Fibroblast of lung (primary cell): ENCODE measurements at regions not wholly inside any gene's neighbourhood (a gene's known extent, or its start where the extent isn't known, plus 50 kb on each side); places are given as distances from the start of the nearest gene placed in this dataset.

Source experiments
- DNase-seq, 2 donors: peaks; one replicate each; pipeline versions ENCODE4 v3.0.0 to v3.0.0-alpha.2; 2010; ENCODE audit warnings: low read depth in 2 of 2
- H2AFZ ChIP-seq: 2 replicates; pipeline ENCODE4 v1.5.1; 2012; ENCODE audit warnings: low read length, control low read depth, inconsistent platforms
- H3K27ac ChIP-seq: 2 replicates; pipeline ENCODE4 v1.5.1; 2011; ENCODE audit warnings: low read length, control low read depth; ENCODE audit not compliant: insufficient read depth
- H3K27me3 ChIP-seq: 2 replicates; pipeline ENCODE4 v1.5.1; 2011; ENCODE audit warnings: mild to moderate bottlenecking, low read length; ENCODE audit not compliant: control insufficient read depth, insufficient read depth
- H3K36me3 ChIP-seq: 2 replicates; pipeline ENCODE4 v1.5.1; 2011; ENCODE audit warnings: low read length; ENCODE audit not compliant: control insufficient read depth, insufficient read depth
- H3K4me1 ChIP-seq: 2 replicates; pipeline ENCODE4 v1.5.1; 2011; ENCODE audit warnings: low read length; ENCODE audit not compliant: control insufficient read depth, insufficient read depth; ENCODE audit errors: extremely low read depth
- H3K4me2 ChIP-seq: 2 replicates; pipeline ENCODE4 v1.5.1; 2011; ENCODE audit warnings: low read length, control low read depth; ENCODE audit not compliant: insufficient read depth; ENCODE audit errors: extremely low read depth
- H3K4me3 ChIP-seq, 4 experiments: fragments of 200-600 bp in 1 of 4; sonication (generic) in 1 of 4; replicated peaks in 1 of 4; 2 replicates each; pipeline ENCODE4 v1.5.1; 2011 to 2016; ENCODE audit warnings: low read length in 4 of 4, low read depth in 3 of 4, mild to moderate bottlenecking in 3 of 4, control low read depth in 2 of 4, inconsistent platforms in 1 of 4, mixed read lengths in 1 of 4; ENCODE audit not compliant: insufficient read depth in 1 of 4; ENCODE audit errors: control extremely low read depth in 1 of 4
- H3K79me2 ChIP-seq: 2 replicates; pipeline ENCODE4 v1.5.1; 2012; ENCODE audit warnings: mild to moderate bottlenecking, low read length, inconsistent platforms; ENCODE audit not compliant: control insufficient read depth, insufficient read depth
- H3K9ac ChIP-seq: 2 replicates; pipeline ENCODE4 v1.5.1; 2011; ENCODE audit warnings: mild to moderate bottlenecking, low read length, control low read depth; ENCODE audit not compliant: insufficient read depth
- H3K9me3 ChIP-seq: 2 replicates; pipeline ENCODE4 v1.5.1; 2012; ENCODE audit warnings: low read depth, low read length; ENCODE audit not compliant: control insufficient read depth, insufficient read depth
- H4K20me1 ChIP-seq: 2 replicates; pipeline ENCODE4 v1.5.1; 2011; ENCODE audit warnings: low read length; ENCODE audit not compliant: control insufficient read depth, insufficient read depth; ENCODE audit errors: extremely low read depth
- EZH2 ChIP-seq: IDR thresholded peaks from 2 replicates; pipeline ENCODE4 v1.5.1; 2012; ENCODE audit warnings: low read length, control low read depth, mild to moderate bottlenecking; ENCODE audit errors: missing control alignments
- TF ChIP-seq, protein P1 (sequence below), 2 donors: IDR thresholded peaks in 1 of 2; conservative IDR thresholded peaks in 1 of 2; 1 replicate in 1 of 2; 2 replicates in 1 of 2; pipeline ENCODE4 v1.5.1; 2011 to 2012; ENCODE audit warnings: low read length in 2 of 2, control low read depth in 1 of 2, inconsistent platforms in 1 of 2, low read depth in 1 of 2, mild to moderate bottlenecking in 1 of 2

DNA sequence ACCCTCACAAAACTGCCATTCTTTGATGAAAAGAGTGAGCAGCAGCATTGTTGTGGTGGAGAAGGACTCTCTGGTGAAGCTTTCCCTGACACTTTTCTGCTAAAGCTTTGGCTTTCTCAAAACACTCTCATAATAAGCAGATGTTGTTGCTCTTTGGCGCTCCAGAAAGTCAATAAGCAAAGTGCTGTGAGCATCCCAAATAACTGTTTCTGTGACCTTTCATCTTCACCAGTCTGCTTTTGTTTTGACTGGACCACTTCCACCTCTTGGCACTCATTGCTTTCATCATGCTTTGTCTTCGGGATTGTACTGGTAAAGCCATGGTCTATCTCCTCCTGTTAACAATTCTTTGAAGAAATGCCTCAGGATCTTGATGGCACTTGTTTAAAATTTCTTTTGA lies 424.7 kb upstream of the TMPO start:
- H3K9ac ChIP-seq = no peak overlapping the region
- H3K4me2 ChIP-seq = no peak overlapping the region
- H3K9me3 ChIP-seq = no peaks in the 10 kb centered on the region
- no peaks in the 10 kb centered on the region for H3K27me3 ChIP-seq
- TF ChIP-seq, protein P1, sequence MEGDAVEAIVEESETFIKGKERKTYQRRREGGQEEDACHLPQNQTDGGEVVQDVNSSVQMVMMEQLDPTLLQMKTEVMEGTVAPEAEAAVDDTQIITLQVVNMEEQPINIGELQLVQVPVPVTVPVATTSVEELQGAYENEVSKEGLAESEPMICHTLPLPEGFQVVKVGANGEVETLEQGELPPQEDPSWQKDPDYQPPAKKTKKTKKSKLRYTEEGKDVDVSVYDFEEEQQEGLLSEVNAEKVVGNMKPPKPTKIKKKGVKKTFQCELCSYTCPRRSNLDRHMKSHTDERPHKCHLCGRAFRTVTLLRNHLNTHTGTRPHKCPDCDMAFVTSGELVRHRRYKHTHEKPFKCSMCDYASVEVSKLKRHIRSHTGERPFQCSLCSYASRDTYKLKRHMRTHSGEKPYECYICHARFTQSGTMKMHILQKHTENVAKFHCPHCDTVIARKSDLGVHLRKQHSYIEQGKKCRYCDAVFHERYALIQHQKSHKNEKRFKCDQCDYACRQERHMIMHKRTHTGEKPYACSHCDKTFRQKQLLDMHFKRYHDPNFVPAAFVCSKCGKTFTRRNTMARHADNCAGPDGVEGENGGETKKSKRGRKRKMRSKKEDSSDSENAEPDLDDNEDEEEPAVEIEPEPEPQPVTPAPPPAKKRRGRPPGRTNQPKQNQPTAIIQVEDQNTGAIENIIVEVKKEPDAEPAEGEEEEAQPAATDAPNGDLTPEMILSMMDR (conservative IDR thresholded peaks at IDR 0.05 in 1 of 2, IDR thresholded peaks at IDR 0.05 in 1 of 2; ENCODE audit: low read depth in 1 of 2, low read length in 2 of 2) = no peak
- TF ChIP-seq EZH2 = no peak
- no peak overlapping the region for H3K27ac ChIP-seq
- H3K4me1 ChIP-seq = no peaks in the 10 kb centered on the region
- H4K20me1 ChIP-seq = no peaks in the 10 kb centered on the region
- no peak overlapping the region for H2AFZ ChIP-seq
- H3K4me3 ChIP-seq = no peak overlapping the region
- no peaks in the 10 kb centered on the region for H3K36me3 ChIP-seq
- no peak for DNase-seq
- H3K79me2 ChIP-seq = no peaks in the 10 kb centered on the region

DNA sequence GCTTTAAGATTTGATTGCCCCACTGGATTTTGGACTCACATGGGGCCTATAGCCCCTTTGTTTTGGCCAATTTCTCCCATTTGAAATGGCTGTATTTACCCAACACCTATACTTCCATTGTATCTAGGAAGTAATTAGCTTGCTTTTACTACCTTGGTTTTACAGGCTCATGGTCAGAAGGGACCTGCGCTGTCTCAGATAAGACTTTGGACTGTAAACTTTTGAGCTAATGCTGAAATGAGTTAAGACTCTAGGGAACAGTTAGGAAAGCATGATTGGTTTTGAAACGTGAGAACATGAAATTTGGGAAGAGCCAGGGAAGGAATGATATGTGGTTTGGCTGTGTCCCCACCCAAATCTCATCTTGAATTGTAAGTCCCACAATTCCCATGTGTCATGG lies 419.0 kb upstream of the TMPO start:
- no peak overlapping the region for H2AFZ ChIP-seq
- no peaks in the 10 kb centered on the region for H3K79me2 ChIP-seq
- H3K27me3 ChIP-seq = no peaks in the 10 kb centered on the region
- H3K4me3 ChIP-seq = no peak overlapping the region
- DNase-seq = no peak
- TF ChIP-seq EZH2 = no peak
- no peaks in the 10 kb centered on the region for H3K9me3 ChIP-seq
- H4K20me1 ChIP-seq = no peaks in the 10 kb centered on the region
- no peaks in the 10 kb centered on the region for H3K4me1 ChIP-seq
- H3K4me2 ChIP-seq = no peak overlapping the region
- H3K27ac ChIP-seq = no peak overlapping the region
- H3K9ac ChIP-seq = no peak overlapping the region
- no peaks in the 10 kb centered on the region for H3K36me3 ChIP-seq

DNA sequence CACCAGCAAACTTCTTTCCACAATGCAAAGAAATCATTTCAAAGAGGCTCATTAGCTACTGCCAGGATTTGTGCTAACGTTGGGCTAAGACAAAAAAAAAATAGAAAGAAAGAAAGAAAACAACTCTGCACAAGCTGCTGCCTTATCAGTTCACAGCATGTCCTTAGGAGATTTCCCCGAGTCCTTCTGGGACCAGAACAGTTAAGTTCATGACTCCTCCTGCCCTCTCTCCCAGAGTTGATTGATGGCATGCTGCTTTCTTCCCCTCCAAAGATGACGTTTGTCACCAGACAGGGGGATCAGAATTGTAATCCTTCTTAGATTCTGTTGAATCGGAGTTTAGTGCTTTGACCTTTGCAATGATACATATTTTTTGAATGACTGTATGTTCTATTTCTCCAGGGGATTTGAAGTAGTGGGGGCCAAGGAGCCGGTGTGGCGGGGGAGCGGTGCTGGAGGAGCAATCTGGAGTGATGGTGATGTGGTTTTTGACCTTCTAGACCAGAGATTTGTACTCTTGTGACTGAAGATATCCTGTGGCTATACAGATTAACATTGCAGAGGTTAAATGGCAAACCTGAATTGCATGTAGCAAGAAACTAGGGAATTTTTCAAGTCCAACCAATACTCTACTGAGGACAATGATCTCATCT lies 409.2 kb upstream of the TMPO start:
- DNase-seq = no peak
- Histone ChIP-seq H2AFZ (no peak overlapping the region), H3K4me1 (no peaks in the 10 kb centered on the region), H3K4me3 (no peak overlapping the region), H3K27ac (no peak overlapping the region), H3K9me3 (no peaks in the 10 kb centered on the region), H4K20me1 (no peaks in the 10 kb centered on the region), H3K9ac (no peak overlapping the region), H3K27me3 (no peaks in the 10 kb centered on the region), H3K79me2 (no peaks in the 10 kb centered on the region), H3K4me2 (no peak overlapping the region), H3K36me3 (no peaks in the 10 kb centered on the region)
- TF ChIP-seq, protein P1 (conservative IDR thresholded peaks at IDR 0.05 in 1 of 2, IDR thresholded peaks at IDR 0.05 in 1 of 2; ENCODE audit: low read depth in 1 of 2, low read length in 2 of 2) = no peak
- no peak for TF ChIP-seq EZH2
